GM18505 (cell line): ENCODE measurements at regions not wholly inside any gene's neighbourhood (a gene's known extent, or its start where the extent isn't known, plus 50 kb on each side); places are given as distances from the start of the nearest gene placed in this dataset.

Source experiments
- ATAC-seq: cut with Tn5 transposase; IDR thresholded peaks from one replicate; pipeline ENCODE4 v1.9.1; 2021; ENCODE audit not compliant: unreplicated experiment
- POLR2A ChIP-seq: IDR thresholded peaks from 4 replicates; pipeline ENCODE4 v1.6.1; 2011; ENCODE audit warnings: borderline replicate concordance; ENCODE audit not compliant: insufficient read depth, insufficient read length; ENCODE audit errors: extremely low read depth

GRCh38 chr10:78375854-78376785 lies 342.5 kb downstream of the RPS24 start:
- no peak for TF ChIP-seq POLR2A

GRCh38 chr10:78377356-78377755 lies 343.7 kb downstream of the RPS24 start:
- ATAC-seq = no peak
- no peak for TF ChIP-seq POLR2A

More at GRCh38 chr10:78375854-78376785, 342.5 kb downstream of the RPS24 start:
- ATAC-seq = no peak

GRCh38 chr10:78378192-78378591 lies 344.5 kb downstream of the RPS24 start:
- no peak for TF ChIP-seq POLR2A

GRCh38 chr10:78381107-78381506 lies 347.4 kb downstream of the RPS24 start:
- no peak for TF ChIP-seq POLR2A
- ATAC-seq = no peak

More at GRCh38 chr10:78378192-78378591, 344.5 kb downstream of the RPS24 start:
- no peak for ATAC-seq

GRCh38 chr10:78382047-78382446 lies 348.4 kb downstream of the RPS24 start:
- ATAC-seq = no peak
- no peak for TF ChIP-seq POLR2A

- no peak for ATAC-seq
- TF ChIP-seq POLR2A = no peak
Observed at GRCh38 chr10:78382772-78383171, 349.1 kb downstream of the RPS24 start.

GRCh38 chr10:78383378-78384048 lies 349.9 kb downstream of the RPS24 start:
- TF ChIP-seq POLR2A = no peak

GRCh38 chr10:78384049-78384431 lies 350.4 kb downstream of the RPS24 start:
- no peak for ATAC-seq
- TF ChIP-seq POLR2A = no peak

More at GRCh38 chr10:78383378-78384048, 349.9 kb downstream of the RPS24 start:
- ATAC-seq = no peak

- TF ChIP-seq POLR2A = no peak
- ATAC-seq = no peak
Observed at GRCh38 chr10:78385599-78385998, 351.9 kb downstream of the RPS24 start.

GRCh38 chr10:78386509-78386908 lies 352.8 kb downstream of the RPS24 start:
- TF ChIP-seq POLR2A = no peak
- no peak for ATAC-seq

GRCh38 chr10:78388331-78389050 lies 354.8 kb downstream of the RPS24 start:
- TF ChIP-seq POLR2A = no peak
- ATAC-seq = no peak

- no peak for ATAC-seq
- TF ChIP-seq POLR2A = no peak
Observed at GRCh38 chr10:78389419-78389818, 355.8 kb downstream of the RPS24 start.

- ATAC-seq = no peak
- TF ChIP-seq POLR2A = no peak
Observed at GRCh38 chr10:78390051-78390450, 356.4 kb downstream of the RPS24 start.
